Erythroblast (primary cell): ENCODE measurements at regions not wholly inside any gene's neighbourhood (a gene's known extent, or its start where the extent isn't known, plus 50 kb on each side); places are given as distances from the start of the nearest gene placed in this dataset.
"Not testable (repeated sequence)": the region's sequence is repeated elsewhere in the genome, so short reads cannot be mapped to it uniquely, and the experiment has no call there.

ENCODE experiments used
- DNase-seq, 2 experiments: peaks; one replicate each; lab custom pipeline; 2025; lab: John Stamatoyannopoulos, UW
- GATA1 ChIP-seq: IDR thresholded peaks from 2 replicates; pipeline ENCODE4 v1.6.1; 2011; ENCODE audit warnings: low read depth, mild to moderate bottlenecking, control low read depth, low read length, moderate library complexity
- POLR2A ChIP-seq: IDR thresholded peaks from 2 replicates; pipeline ENCODE4 v1.6.1; 2011; ENCODE audit warnings: mild to moderate bottlenecking, low read length

- no peak for DNase-seq
- TF ChIP-seq GATA1, result no peak
- no peak for TF ChIP-seq POLR2A
Measured at GRCh38 chr10:3660753-3661152, 124.3 kb downstream of the KLF6 start.

- TF ChIP-seq POLR2A, result no peak
- TF ChIP-seq GATA1, result no peak
Measured at GRCh38 chr10:3659203-3659917, 125.6 kb downstream of the KLF6 start.

GRCh38 chr10:3658766-3659165 lies 126.2 kb downstream of the KLF6 start:
- DNase-seq, result no peak

More at GRCh38 chr10:3659203-3659917, 125.6 kb downstream of the KLF6 start:
- DNase-seq, result no peak

GRCh38 chr10:3656214-3656613 lies 128.8 kb downstream of the KLF6 start:
- TF ChIP-seq GATA1 (no peak), POLR2A (no peak)
- DNase-seq, result no peak

More at GRCh38 chr10:3658766-3659165, 126.2 kb downstream of the KLF6 start:
- TF ChIP-seq POLR2A (no peak), GATA1 (no peak)

GRCh38 chr10:3655528-3655927 lies 129.5 kb downstream of the KLF6 start:
- no peak for DNase-seq
- TF ChIP-seq POLR2A, result no peak
- no peak for TF ChIP-seq GATA1

- DNase-seq, result no peak
- TF ChIP-seq GATA1 (no peak), POLR2A (no peak)
Measured at GRCh38 chr10:3654980-3655379, 130.0 kb downstream of the KLF6 start.

- no peak for DNase-seq
- no peak for TF ChIP-seq POLR2A
- TF ChIP-seq GATA1, result no peak
Measured at GRCh38 chr10:3654496-3654895, 130.5 kb downstream of the KLF6 start.

- not testable (repeated sequence) for DNase-seq
Measured at GRCh38 chr10:3653303-3653702, 131.7 kb downstream of the KLF6 start.

- DNase-seq, result no peak
Measured at GRCh38 chr10:3652886-3653285, 132.1 kb downstream of the KLF6 start.

GRCh38 chr10:3651969-3652653 lies 132.9 kb downstream of the KLF6 start:
- no peak for TF ChIP-seq GATA1
- TF ChIP-seq POLR2A, result no peak
- no peak for DNase-seq

More at GRCh38 chr10:3652886-3653285, 132.1 kb downstream of the KLF6 start:
- no peak for TF ChIP-seq GATA1
- TF ChIP-seq POLR2A, result no peak

- TF ChIP-seq GATA1, result no peak
- TF ChIP-seq POLR2A, result no peak
- no peak for DNase-seq
Measured at GRCh38 chr10:3648576-3648975, 136.4 kb downstream of the KLF6 start.

GRCh38 chr10:3648170-3648569 lies 136.8 kb downstream of the KLF6 start:
- no peak for DNase-seq
- no peak for TF ChIP-seq POLR2A
- no peak for TF ChIP-seq GATA1

- no peak for DNase-seq
- TF ChIP-seq POLR2A (no peak), GATA1 (no peak)
Measured at GRCh38 chr10:3647074-3647473, 137.9 kb downstream of the KLF6 start.

GRCh38 chr10:3645406-3645805 lies 139.6 kb downstream of the KLF6 start:
- DNase-seq, result no peak
- no peak for TF ChIP-seq GATA1
- no peak for TF ChIP-seq POLR2A
